Upper lobe of right lung (tissue), 1 donor: ENCODE measurements at regions not wholly inside any gene's neighbourhood (a gene's known extent, or its start where the extent isn't known, plus 50 kb on each side); places are given as distances from the start of the nearest gene placed in this dataset.

Source experiments
- ATAC-seq: fragments of 200-7000 bp; cut with Tn5 transposase; one replicate; pipeline ENCODE4 v1.9.1; 2020; ENCODE audit warnings: mild to moderate bottlenecking, moderate library complexity
- DNase-seq: peaks from one replicate; pipeline ENCODE4 v3.0.0-alpha.2; 2020
- H3K27ac ChIP-seq: fragments of 200-600 bp; one replicate; pipeline ENCODE4 v1.8.0; 2022
- H3K27me3 ChIP-seq: fragments of 200-600 bp; one replicate; pipeline ENCODE4 v1.8.0; 2022; ENCODE audit warnings: mild to moderate bottlenecking
- H3K36me3 ChIP-seq: fragments of 200-600 bp; one replicate; pipeline ENCODE4 v1.8.0; 2022
- H3K4me1 ChIP-seq: fragments of 200-600 bp; one replicate; pipeline ENCODE4 v1.8.0; 2022
- H3K4me3 ChIP-seq: fragments of 200-600 bp; one replicate; pipeline ENCODE4 v1.8.0; 2022; ENCODE audit warnings: mild to moderate bottlenecking
- H3K9me3 ChIP-seq: fragments of 200-600 bp; one replicate; pipeline ENCODE4 v1.8.0; 2022
- CTCF ChIP-seq: fragments of 200-600 bp; IDR thresholded peaks from one replicate; pipeline ENCODE4 v1.8.0; 2022; ENCODE audit warnings: antibody characterized with exemption
- intact Hi-C: fragments of 100-400 bp; cut with DNase I; formaldehyde crosslinking; loops from one replicate; pipeline ENCODE4 v1.11.0; 2022
- donor health status: DM: no; HTN: yes; CAD: no; lungs with severe emphysema.

- intact Hi-C loops, result no loop called here
- ATAC-seq (no peak), DNase-seq (no peak)
- H3K27ac ChIP-seq, result no peak overlapping the region
- no peaks in the 10 kb centered on the region for H3K36me3 ChIP-seq
- no peaks in the 10 kb centered on the region for H3K9me3 ChIP-seq
- TF ChIP-seq CTCF, result peak; percentile 22
- H3K4me1 ChIP-seq, result no peaks in the 10 kb centered on the region
- no peak overlapping the region for H3K4me3 ChIP-seq
- no peaks in the 10 kb centered on the region for H3K27me3 ChIP-seq
These were observed 395.8 kb upstream of the MARCKS start for GRCh38 chr6:113461153-113461932.

DNA sequence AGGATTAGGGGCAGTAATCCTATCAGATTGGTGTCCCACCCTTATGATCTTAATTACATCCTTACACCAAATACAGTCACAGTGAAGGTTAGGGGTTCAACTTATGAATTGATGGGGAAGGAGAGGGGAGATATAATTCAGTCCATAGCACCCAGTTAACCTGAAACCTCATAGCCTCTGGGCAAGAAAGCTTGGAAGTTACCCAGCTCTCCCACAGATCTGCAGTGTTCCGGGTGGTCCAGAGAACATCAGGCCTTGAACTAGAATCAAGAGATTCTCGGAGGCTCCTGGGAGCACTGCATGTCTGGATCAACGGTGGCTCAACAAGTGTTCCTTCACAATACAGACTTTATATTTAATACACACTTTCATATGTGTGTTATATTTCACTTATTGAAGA, 392.6 kb upstream of the MARCKS start:
- Histone ChIP-seq H3K27ac (no peak overlapping the region), H3K27me3 (no peaks in the 10 kb centered on the region), H3K4me3 (no peak overlapping the region), H3K9me3 (no peaks in the 10 kb centered on the region), H3K36me3 (no peaks in the 10 kb centered on the region), H3K4me1 (no peaks in the 10 kb centered on the region)
- ATAC-seq (no peak), DNase-seq (no peak)
- TF ChIP-seq CTCF, result no peak
- intact Hi-C loops, result no loop called here

DNA sequence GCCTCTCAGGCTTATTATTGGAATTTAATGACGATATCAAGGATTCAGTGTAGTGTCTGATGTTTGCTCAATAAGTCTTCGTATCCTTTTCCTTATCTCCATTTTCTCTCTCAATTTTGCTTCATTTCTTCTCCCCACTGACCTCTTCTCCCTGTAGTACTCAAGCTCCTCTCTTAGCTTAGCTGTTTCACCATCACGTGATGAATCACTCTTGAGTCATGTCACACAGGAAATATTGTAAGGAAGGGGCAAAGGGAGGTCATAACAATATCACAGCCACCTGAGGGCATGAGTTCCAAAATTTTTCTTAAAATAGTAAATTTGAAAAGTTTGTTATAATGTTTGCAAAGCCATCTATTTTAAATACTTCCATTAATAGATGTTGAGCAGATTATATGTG, 392.2 kb upstream of the MARCKS start:
- ATAC-seq (peak; percentile 46), DNase-seq (no peak)
- intact Hi-C loops, result no loop called here
- Histone ChIP-seq H3K27me3 (no peaks in the 10 kb centered on the region), H3K27ac (no peak overlapping the region), H3K4me3 (no peak overlapping the region), H3K36me3 (no peaks in the 10 kb centered on the region), H3K4me1 (no peaks in the 10 kb centered on the region), H3K9me3 (no peaks in the 10 kb centered on the region)
- TF ChIP-seq CTCF, result no peak

DNA sequence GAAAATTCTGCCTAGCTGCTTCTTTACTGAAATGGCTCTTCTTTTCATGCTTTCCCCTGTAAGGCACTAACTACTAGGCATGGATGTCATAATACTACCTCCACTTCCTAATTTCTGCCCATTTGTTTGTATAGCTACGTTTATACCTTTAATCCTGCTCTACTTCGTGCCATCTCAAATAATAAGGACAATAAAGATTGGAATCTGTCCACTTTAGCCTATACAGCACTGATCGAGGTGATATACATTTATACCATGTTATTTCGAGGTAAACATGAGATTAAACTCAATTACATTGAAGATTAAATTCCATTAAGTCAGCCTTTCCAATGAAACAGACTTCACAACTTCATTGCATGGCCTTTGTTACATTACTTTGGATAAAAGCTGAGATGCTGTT, 390.6 kb upstream of the MARCKS start:
- Histone ChIP-seq H3K4me1 (no peaks in the 10 kb centered on the region), H3K9me3 (no peaks in the 10 kb centered on the region), H3K27ac (no peak overlapping the region), H3K4me3 (no peak overlapping the region), H3K27me3 (no peaks in the 10 kb centered on the region), H3K36me3 (no peaks in the 10 kb centered on the region)
- intact Hi-C loops, result no loop called here
- no peak for ATAC-seq
- no peak for DNase-seq
- TF ChIP-seq CTCF, result no peak

DNA sequence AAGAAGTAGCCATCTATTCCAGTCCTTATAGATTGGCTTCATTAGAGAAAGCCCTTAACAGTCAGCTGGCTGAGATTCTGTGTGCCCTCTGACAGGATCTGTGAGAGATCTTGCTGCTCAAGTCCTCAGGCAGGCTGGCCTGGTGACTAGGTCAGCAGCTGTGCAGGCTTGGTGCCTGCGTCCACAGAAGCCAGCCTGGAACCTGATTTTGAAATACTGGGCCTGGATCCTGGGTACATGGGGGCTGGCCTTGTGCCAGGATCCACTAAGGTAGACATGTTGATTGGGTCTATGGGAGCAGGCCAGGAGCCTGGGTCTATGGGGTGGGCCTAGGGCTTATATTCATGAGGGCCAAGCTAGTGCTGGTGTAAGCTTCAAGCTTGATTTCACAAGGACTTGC, 381.8 kb upstream of the MARCKS start:
- Histone ChIP-seq H3K27ac (no peak overlapping the region), H3K27me3 (no peaks in the 10 kb centered on the region), H3K9me3 (no peaks in the 10 kb centered on the region), H3K4me1 (no peaks in the 10 kb centered on the region), H3K4me3 (no peak overlapping the region), H3K36me3 (no peaks in the 10 kb centered on the region)
- DNase-seq, result no peak
- ATAC-seq, result no peak
- intact Hi-C loops, result no loop called here
- no peak for TF ChIP-seq CTCF
